Gastrocnemius medialis (tissue), 4 donors: ENCODE measurements at regions not wholly inside any gene's neighbourhood (a gene's known extent, or its start where the extent isn't known, plus 50 kb on each side); places are given as distances from the start of the nearest gene placed in this dataset.

Source experiments
- ATAC-seq, 2 donors: fragments of 150-250 bp; one replicate each; pipeline ENCODE4 v1.9.1; 2016
- DNase-seq, 2 donors: peaks; one replicate each; pipeline ENCODE4 v3.0.0-alpha.2; 2019
- H3K27ac ChIP-seq, 4 donors: fragments of 200-600 bp; sonication (generic); 1 replicate in 1 of 4; 2 replicates in 3 of 4; pipeline ENCODE4 v1.5.1; 2016 to 2018; ENCODE audit warnings: mild to moderate bottlenecking in 2 of 4, moderate library complexity in 1 of 4
- H3K27me3 ChIP-seq, 3 donors: fragments of 200-600 bp; sonication (generic) in 2 of 3; 1 replicate in 1 of 3; 2 replicates in 2 of 3; pipeline versions ENCODE4 v1.5.1 to v1.6.0; 2016 to 2019; ENCODE audit warnings: mild to moderate bottlenecking in 1 of 3, moderate library complexity in 1 of 3
- H3K36me3 ChIP-seq, 2 donors: fragments of 200-600 bp; sonication (generic) in 1 of 2; one replicate each; pipeline ENCODE4 v1.5.1; 2017 to 2018
- H3K4me1 ChIP-seq, 2 donors: fragments of 200-600 bp; sonication (generic) in 1 of 2; one replicate each; pipeline ENCODE4 v1.5.1; 2016 to 2017; ENCODE audit warnings: mild to moderate bottlenecking in 2 of 2
- H3K4me3 ChIP-seq, 4 donors: fragments of 200-600 bp; sonication (generic) in 3 of 4; 1 replicate in 1 of 4; 2 replicates in 3 of 4; pipeline ENCODE4 v1.5.1; 2016 to 2019; ENCODE audit warnings: mild to moderate bottlenecking in 2 of 4
- H3K9me3 ChIP-seq, 3 donors: fragments of 200-600 bp; sonication (generic) in 2 of 3; 1 replicate in 1 of 3; 2 replicates in 2 of 3; pipeline ENCODE4 v1.5.1; 2016 to 2019
- CTCF ChIP-seq, 5 experiments: fragments of 450-650 bp in 3 of 5; fragments of 200-600 bp in 2 of 5; sonication (generic) in 2 of 5; IDR thresholded peaks in 4 of 5; conservative IDR thresholded peaks in 1 of 5; 1 replicate in 4 of 5; 2 replicates in 1 of 5; pipeline ENCODE4 v1.5.1; 2016 to 2019; ENCODE audit warnings: antibody characterized with exemption in 5 of 5, mild to moderate bottlenecking in 3 of 5, moderate library complexity in 3 of 5
- POLR2A ChIP-seq, 2 donors: fragments of 450-650 bp; IDR thresholded peaks; one replicate each; pipeline ENCODE4 v1.6.1; 2017; ENCODE audit warnings: antibody characterized with exemption in 2 of 2, mild to moderate bottlenecking in 2 of 2, moderate library complexity in 2 of 2
- in situ Hi-C, 4 donors: fragments of 200-750 bp; cut with MboI; loops; one replicate each; pipeline versions ENCODE4 v1.15.0 to v1.8.0; 2017; ENCODE audit warnings: low sequenced_read_pairs in 4 of 4
- intact Hi-C: fragments of 100-400 bp; cut with DNase I; formaldehyde crosslinking; loops from one replicate; pipeline ENCODE4 v1.15.1; 2023; ENCODE audit warnings: low total_unique reads

- intact Hi-C loops (no loop called here), in situ Hi-C loops (no loop called here)
- ATAC-seq (no peak), DNase-seq (no peak)
- H3K36me3 ChIP-seq = no peaks in the 10 kb centered on the region
- no peak overlapping the region for H3K27ac ChIP-seq
- no peaks in the 10 kb centered on the region for H3K9me3 ChIP-seq
- no peaks in the 10 kb centered on the region for H3K27me3 ChIP-seq
- TF ChIP-seq CTCF (IDR thresholded peaks at IDR 0.05 in 4 of 5, conservative IDR thresholded peaks at IDR 0.05 in 1 of 5) (no peak), POLR2A (IDR thresholded peaks at IDR 0.05) (no peak)
- no peaks in the 10 kb centered on the region for H3K4me1 ChIP-seq
- no peak overlapping the region for H3K4me3 ChIP-seq
Measured at GRCh38 chr5:66411701-66412100, 184.5 kb upstream of the MAST4 start.

GRCh38 chr5:66413931-66414330 is 182.3 kb upstream of the MAST4 start:
- in situ Hi-C loops = no loop called here

GRCh38 chr5:66415208-66415607 is 181.0 kb upstream of the MAST4 start:
- no peak for TF ChIP-seq CTCF (IDR thresholded peaks at IDR 0.05 in 4 of 5, conservative IDR thresholded peaks at IDR 0.05 in 1 of 5)
- no peak for TF ChIP-seq POLR2A (IDR thresholded peaks at IDR 0.05)
- H3K27ac ChIP-seq = no peak overlapping the region
- no peaks in the 10 kb centered on the region for H3K9me3 ChIP-seq
- no peaks in the 10 kb centered on the region for H3K27me3 ChIP-seq
- intact Hi-C loops = no loop called here
- no peak for ATAC-seq
- in situ Hi-C loops = no loop called here
- DNase-seq = no peak
- no peaks in the 10 kb centered on the region for H3K36me3 ChIP-seq
- H3K4me1 ChIP-seq = no peaks in the 10 kb centered on the region
- no peak overlapping the region for H3K4me3 ChIP-seq

More at GRCh38 chr5:66413931-66414330, 182.3 kb upstream of the MAST4 start:
- no peaks in the 10 kb centered on the region for H3K36me3 ChIP-seq
- H3K9me3 ChIP-seq = no peaks in the 10 kb centered on the region
- no peak overlapping the region for H3K4me3 ChIP-seq
- DNase-seq = no peak
- no peaks in the 10 kb centered on the region for H3K4me1 ChIP-seq
- H3K27me3 ChIP-seq = no peaks in the 10 kb centered on the region
- ATAC-seq = no peak
- intact Hi-C loops = no loop called here
- no peak for TF ChIP-seq POLR2A (IDR thresholded peaks at IDR 0.05)
- no peak for TF ChIP-seq CTCF (IDR thresholded peaks at IDR 0.05 in 4 of 5, conservative IDR thresholded peaks at IDR 0.05 in 1 of 5)
- H3K27ac ChIP-seq = no peak overlapping the region

DNA sequence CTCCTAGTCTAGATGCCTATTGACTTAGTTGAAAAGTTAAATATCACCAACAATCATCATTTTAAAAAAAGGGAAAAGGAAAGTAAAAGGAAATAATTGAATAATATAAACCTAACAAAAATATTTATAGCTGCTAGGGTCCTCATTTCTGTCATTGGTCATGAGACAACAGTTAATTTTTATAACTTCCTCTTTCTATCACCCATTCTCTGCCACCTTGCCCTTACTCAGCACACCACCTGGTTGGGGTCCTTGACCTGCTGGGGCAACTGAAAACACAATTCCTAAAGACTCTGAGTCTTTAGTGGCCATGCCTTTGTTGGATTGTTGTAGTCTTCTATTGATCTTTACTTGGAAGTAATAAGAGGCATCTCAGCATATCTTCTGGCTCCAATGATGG is 179.5 kb upstream of the MAST4 start:
- ATAC-seq = no peak
- TF ChIP-seq CTCF (IDR thresholded peaks at IDR 0.05 in 4 of 5, conservative IDR thresholded peaks at IDR 0.05 in 1 of 5) = no peak
- no peak for TF ChIP-seq POLR2A (IDR thresholded peaks at IDR 0.05)
- Histone ChIP-seq H3K4me3 (no peak overlapping the region), H3K36me3 (no peaks in the 10 kb centered on the region), H3K27ac (no peak overlapping the region), H3K4me1 (no peaks in the 10 kb centered on the region), H3K9me3 (no peaks in the 10 kb centered on the region), H3K27me3 (no peaks in the 10 kb centered on the region)
- in situ Hi-C loops (no loop called here), intact Hi-C loops (no loop called here)
- DNase-seq = no peak

- H3K9me3 ChIP-seq = no peaks in the 10 kb centered on the region
- H3K4me3 ChIP-seq = no peak overlapping the region
- no peak for DNase-seq
- no peaks in the 10 kb centered on the region for H3K36me3 ChIP-seq
- TF ChIP-seq CTCF (IDR thresholded peaks at IDR 0.05 in 4 of 5, conservative IDR thresholded peaks at IDR 0.05 in 1 of 5) (no peak), POLR2A (IDR thresholded peaks at IDR 0.05) (no peak)
- H3K27me3 ChIP-seq = no peaks in the 10 kb centered on the region
- intact Hi-C loops (no loop called here), in situ Hi-C loops (no loop called here)
- no peak for ATAC-seq
- no peak overlapping the region for H3K27ac ChIP-seq
- no peaks in the 10 kb centered on the region for H3K4me1 ChIP-seq
Measured at GRCh38 chr5:66417781-66418180, 178.4 kb upstream of the MAST4 start.
